ENCODE measurements at regions not wholly inside any gene's neighbourhood (a gene's known extent, or its start where the extent isn't known, plus 50 kb on each side); places are given as distances from the start of the nearest gene placed in this dataset.

DNA sequence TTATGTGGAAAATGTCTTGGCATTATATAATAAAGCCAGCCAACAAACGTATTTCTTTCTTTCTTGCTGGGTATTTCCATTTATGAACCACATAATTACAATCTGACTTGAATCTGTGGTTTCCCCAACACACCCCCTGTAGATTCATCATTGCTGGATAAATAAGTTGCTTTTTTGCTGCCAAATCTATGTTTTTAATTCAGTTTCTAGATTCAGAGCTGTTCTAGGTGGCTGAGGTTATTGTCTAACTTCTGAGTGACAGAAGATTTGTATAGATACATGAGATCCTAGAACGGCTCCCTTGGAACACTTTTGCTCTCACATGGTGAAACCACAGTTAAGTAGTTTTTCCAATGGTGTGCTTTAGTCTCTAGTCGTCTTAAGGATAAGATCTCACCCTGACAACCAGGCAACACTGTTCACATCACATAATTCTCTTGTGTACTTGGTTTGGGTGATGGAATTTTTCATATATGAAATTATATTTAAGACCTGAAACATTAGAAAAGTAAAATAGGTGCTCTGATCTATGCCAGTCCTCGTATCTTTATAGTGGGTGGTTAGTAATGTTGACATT, 239.1 kb downstream of the KLF12 start:
- DNase-seq (ENCODE audit: low read depth): no peak

DNA sequence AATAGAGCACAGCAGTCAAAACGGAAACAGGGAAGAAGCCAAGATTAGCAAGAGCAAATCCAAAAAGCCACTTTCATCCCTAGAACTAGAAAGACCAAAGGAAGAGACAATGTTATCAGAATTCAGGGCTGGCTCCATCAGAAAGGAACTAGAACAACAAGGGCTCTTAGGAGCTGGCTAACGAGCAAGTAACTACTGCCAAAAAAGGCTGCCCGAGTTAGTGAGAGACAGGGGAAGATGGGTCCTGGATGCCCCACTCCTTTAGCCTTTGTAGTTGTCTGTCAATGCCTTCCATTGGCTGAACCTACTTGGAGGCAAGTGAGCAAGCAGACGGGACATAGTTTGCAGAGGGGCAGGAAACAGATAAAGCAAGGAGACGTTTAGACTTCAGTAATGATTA, 240.4 kb downstream of the KLF12 start:
- no peak for DNase-seq (ENCODE audit: low read depth)

DNA sequence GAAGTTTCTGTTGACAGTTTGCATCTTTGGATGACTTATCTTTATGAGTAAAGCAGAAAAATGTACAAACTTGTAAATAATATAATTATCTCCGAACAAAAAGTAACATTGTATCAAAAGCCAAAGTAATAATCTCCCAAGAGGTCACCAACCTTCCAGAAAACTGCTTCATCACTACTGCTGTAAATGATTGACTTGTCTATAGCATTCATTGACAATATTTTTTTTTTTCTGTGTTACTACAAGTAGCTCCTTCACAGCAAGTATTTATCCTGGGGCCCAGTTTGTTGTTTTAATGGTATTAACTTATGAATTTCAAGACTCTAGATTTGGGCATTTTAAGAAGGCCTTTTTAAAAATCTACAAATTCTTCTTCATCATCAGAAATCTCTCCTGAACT, 242.4 kb downstream of the KLF12 start:
- DNase-seq (ENCODE audit: low read depth): no peak

DNA sequence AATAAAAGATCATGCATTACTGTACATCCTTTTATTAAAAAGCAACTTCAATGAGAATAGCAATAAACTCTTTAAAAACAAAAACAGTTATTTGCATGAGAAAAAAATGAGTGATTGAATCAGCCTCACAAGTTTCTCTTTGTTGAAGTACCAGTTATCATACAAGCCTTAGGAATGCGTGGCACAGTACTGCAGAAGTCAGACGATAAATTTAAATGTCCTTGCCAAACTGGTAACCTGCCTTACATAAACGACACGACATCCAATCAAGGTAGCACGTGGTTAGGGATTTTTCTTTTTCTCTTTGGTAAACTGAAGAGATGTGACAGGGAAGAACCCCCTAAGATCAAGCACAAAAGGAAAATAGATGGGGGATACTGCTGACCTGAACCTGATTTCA, 251.0 kb downstream of the KLF12 start:
- no peak for DNase-seq (ENCODE audit: low read depth)

DNA sequence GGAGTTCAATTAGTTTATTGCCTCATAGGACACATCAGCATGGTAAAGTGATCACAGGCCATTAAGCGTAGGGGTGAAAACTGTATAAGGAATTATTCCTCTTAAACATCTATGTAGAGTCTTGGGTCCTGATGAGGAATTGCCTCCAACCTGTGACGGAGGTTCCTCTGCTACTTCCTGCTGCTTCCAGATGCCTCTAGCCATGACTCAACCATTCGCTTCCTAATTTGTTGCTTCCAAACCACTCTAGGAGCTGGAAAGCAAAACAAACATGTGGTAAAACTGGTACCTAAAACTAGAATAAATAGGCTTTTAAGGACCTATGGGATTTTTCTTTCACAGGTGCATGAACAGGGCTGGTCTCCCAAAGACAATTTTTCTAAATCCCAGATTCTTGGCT, 253.8 kb downstream of the KLF12 start:
- DNase-seq (ENCODE audit: low read depth): no peak

DNA sequence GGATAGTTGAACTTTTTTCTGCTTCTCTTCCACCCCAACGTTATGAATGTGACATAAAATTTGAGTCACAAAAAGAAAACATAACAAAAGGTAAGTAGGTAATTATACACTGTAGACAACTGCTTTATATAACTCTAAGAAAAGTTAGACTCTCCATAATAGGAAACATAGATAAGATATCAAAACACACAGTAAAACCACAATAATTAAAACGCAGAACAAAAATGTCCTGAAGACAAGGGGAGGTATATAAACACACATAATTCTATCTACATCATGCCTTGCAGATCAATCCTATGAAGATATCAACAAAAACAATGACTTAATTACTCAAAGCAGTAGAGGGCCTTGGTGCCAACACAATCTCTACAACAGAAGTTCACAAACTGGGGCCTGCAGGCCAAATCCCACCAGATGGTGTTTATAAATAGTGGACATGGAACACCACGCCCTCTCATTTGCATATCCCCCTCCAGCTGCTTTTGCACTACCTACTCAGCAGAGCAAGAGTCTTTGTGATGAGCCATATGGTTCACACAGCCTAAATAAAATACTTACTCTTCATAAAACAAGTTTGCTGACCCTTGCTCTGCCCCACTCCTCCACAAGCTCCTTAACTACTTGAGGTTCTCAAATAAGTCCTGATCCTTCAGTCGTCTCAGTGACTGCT, 254.7 kb downstream of the KLF12 start:
- DNase-seq (ENCODE audit: low read depth): no peak

DNA sequence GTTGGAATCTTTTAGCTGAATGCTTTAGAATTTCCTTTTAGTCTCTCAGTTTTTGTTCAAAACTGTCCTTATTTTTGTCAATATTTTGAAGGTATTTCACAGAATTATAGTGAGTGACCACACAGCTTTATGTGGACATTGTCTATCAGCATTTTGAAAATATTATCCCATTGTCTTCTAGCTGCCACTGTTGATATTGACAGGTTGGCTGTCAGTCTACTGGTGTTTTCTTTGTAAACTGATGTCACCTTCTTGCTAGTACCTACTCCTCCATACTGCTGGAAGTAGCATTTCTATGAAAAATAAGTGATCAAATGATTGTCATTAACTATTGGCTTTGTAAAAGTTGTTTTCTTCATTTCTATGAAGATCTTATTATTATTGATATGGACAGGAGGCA, 256.8 kb downstream of the KLF12 start:
- DNase-seq (ENCODE audit: low read depth): no peak

DNA sequence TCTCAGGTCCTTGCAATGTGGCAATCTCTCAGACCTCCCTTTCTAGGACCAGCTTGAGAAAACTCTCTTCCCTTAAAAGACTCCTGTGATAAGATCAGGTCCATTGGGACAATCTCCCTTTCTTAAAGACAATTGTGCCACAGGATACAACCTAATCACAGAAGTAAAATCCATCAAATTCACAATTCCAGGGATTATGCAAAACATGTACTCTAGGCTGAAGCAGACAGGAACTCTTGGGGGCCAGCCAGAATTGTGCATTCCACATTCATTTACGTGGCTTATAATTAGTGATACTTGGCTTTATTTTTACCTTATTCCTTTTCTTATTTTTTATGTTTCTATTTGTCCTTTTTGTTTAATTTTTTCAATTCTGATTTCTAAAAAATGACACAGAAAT, 257.9 kb downstream of the KLF12 start:
- no peak for DNase-seq (ENCODE audit: low read depth)

DNA sequence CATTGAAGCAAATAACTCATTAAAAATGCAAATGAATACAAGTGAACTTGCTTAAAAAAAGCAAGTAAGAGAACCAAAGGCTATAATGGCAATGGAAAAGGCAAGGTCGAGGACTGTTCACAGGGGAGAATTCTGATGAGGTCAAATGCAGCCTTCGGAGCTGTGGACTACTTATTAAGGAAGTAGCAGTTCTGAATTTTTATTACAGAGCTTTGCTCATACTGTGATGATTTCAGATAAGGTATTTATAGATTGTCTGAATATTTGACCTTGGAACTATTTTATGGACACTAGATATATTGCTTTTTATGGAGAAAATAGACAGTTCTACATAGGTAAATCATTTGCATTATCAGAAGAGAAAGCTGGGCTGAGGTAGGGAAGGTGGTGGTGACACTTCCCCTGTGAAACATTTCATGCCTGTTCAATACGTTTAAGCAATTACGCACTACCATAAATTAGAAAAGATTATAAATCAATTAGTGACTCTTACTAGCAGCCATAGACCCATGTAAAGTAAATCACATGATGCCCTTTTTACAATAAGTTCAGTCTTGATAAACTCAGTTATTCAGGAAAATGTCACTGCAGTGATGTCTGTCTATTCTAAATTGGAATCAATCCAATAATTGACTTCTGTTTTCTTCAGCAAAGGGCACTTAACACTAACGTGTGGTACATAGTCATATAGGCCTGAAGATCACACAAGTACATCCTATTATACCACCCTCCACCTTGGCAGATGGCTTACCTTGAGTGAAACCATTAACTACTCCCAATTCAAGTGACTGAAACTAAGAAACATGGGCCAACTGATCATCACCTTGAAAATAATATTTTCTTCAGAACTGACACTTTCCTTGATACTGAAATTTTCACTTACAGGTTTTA, 260.0 kb downstream of the KLF12 start:
- no peak for DNase-seq (ENCODE audit: low read depth)

DNA sequence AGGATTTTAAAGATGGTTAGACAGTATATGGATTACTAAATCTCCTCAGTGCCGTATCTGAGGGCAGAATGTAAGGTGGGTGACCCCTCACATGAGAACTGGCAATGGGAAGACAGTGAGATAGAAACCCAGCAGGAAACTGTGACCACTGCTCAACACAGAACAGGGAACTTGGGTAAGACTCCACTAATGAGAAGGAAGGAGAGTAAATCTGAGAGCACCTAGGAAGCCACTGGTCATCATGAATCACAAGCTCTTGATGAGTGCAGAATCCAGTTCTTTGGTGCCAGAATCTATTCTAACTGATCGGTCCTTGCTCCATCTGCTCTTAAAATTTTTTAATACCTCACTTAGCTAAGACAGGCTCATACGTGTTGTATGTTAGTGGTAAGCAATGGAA, 261.8 kb downstream of the KLF12 start:
- DNase-seq (ENCODE audit: low read depth): no peak

DNA sequence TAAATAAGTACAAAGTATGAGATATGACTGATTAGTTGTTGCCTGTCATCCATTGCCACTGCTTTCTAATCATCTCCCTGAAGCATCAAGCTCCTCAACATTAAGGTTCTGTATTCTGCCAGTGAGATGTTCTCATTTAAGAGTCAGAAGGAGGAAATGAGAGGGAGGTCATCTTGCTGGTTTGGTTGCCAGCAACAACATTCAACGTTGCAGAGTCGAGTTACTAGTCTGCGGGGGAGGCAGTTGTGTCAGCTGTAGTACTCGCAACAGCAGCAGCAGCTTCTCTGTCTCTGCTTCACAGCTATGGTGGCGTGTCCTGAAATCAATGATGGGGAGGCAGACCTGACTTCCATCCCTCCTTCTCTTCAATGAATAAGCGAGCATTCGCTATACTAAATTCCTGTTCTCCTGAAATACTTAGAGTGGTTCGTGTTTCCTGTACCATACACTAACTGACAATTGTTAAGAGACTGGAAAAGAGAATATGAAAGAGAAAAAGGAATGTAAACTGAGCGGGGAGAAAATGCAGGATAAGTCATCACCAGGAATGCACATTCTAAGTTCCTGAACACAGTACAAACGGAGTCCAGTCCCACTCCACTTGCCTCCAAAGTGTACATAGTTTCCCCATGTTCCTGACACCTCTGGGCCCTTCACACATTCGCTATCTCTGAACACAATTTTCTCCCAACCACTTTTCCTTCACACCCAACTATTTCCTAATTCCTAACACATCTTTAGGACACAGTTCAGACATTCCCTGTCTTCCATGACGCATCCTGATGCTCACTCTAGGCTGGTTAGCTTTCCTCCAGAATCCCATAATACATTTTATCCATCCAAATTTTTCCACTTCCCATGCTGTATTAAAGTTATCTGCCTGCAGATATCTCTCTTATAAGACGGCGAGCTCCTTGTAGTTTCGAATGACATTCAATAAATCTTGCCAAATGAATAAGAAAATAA, 263.0 kb downstream of the KLF12 start:
- DNase-seq (ENCODE audit: low read depth): peak; percentile 93

DNA sequence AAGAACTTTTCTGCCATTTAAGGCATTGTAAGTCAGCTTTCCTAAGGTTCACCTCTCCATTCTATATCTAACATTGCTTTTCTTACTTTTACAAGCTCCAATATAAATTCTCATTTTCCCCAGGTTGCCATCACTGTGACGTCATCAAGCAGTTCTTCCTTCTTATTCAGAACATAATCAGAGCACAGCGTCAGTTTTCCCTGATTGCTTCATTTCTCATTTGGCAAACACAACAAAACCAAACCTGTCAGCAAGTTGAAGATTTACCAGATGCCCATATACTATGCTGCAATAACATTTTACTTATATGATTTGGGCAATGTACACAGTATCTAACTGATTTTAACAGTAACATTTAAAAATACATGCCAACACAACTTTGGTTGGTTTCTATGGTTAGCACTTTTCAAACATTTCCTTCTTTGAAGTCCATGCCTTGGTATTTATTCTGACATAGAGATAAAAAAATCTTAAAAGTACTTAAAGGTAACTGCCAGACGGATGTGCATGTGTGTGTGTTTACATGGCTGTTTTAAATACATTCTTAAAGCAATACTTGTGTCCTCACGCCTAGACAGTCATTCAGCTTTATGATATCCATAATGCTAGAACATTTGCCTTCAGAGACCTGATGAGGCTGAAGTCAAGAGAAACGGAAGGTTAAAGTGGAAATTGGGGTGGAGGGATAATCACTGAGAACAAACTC, 264.0 kb downstream of the KLF12 start:
- no peak for DNase-seq (ENCODE audit: low read depth)

DNA sequence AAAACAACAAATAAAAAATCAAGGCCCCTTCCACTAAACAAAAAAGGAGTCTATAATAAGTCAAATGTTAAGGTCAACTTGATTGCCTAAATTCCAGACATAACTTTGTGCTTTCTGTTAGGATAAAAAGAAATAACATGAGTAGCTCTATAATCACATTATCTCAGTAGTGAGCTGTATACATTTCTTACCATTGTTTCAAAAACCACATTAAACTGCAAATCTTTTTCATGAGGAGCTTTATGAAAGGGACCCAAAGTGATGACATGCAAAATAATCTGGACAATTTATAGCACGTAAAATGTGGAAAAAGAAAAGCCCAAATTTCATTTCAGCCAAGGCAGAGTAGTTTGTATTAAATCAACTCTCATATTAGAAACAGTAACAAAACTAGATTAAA, 269.2 kb downstream of the KLF12 start:
- DNase-seq (ENCODE audit: low read depth): no peak

DNA sequence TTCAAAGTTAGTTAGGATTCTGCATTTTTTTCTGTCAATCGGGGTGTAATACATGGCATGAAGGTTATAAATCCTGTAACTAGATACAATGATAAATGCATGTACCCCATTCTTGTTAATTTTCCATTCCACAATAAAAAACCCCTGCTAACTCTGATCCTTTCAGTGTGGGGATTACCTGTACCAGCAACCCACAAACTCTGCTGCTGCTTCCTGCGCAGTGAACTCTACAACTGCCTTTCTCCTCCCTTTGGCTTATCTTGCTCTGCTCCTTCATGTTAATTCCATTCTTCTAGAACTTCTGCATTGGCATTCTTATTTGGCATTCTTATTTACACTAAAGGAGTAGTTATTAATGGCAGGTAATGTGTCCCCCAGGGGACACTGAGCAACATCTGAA, 273.1 kb downstream of the KLF12 start:
- DNase-seq (ENCODE audit: low read depth): no peak

DNA sequence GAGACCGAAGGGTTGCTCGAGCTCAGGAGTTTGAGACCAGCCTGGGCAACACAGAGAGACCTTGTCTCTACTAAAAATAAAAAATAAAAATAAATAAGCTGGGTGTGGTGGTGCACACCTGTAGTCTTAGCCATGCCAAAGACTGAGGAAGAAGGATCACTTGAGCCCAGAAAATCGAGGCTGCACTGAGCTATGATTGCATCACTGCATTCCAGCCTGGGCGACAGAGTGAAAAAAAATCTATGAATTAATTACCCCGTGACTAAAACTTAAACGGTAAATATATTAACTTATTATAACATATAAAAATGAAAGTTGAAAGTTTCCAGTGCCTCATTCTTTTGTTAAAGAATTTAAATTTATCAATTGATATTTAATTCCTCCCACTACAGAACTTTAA, 273.7 kb downstream of the KLF12 start:
- DNase-seq (ENCODE audit: low read depth): no peak

DNA sequence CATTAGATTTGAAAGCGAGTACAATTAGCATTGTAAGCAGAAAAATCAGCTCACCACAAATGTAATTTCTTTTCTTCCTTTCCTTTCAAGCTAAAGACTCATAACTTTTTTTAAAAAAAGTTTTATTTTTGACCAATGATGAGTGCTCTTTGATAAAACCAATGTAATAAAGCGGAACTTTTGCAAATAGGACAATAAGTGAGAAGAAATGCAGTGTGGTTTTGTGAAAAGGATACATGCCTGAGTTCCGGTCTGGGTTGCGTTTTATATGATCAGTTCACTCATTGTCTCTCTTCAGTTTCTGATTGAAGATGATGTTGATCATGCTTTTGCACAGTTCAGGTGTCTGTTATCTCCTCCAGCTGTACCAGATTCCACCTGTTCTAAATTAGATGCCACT, 274.4 kb downstream of the KLF12 start:
- no peak for DNase-seq (ENCODE audit: low read depth)

DNA sequence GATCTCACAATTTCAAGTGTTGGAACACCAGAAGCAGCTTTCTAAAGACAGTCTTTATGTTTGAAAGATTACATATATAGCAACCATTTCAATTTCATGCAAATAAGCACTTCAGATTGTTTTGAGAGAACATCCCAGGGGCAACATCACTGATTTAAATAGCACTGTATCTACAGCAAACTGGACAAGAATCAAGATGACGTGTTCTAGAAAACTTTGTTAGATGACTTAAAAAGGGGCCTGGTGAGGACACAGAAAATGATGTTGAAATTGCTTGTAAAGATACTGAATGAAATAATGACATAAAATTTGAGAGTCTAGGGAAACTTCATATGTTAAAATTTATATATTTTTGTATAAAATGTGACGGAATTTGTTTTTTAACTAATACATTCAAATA, 277.1 kb downstream of the KLF12 start:
- no peak for DNase-seq (ENCODE audit: low read depth)

DNA sequence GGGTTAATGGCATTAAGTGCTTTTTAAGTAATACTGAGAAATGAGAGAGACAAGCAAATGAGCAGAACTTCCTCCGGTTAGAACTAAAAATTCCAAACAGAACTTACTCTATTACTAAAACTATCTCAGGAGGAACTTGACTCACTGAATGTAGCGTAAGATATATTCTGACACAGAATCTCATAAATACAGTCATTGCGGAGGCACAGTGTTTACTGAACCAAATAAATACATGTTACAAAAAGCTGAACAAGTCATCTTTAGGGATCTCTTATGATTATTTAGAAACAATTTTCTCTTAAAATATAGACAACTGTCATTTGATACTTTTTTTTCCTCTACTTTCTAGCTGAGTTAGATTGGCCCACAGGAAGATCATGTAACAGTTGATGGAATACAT, 283.1 kb downstream of the KLF12 start:
- no peak for DNase-seq (ENCODE audit: low read depth)

DNA sequence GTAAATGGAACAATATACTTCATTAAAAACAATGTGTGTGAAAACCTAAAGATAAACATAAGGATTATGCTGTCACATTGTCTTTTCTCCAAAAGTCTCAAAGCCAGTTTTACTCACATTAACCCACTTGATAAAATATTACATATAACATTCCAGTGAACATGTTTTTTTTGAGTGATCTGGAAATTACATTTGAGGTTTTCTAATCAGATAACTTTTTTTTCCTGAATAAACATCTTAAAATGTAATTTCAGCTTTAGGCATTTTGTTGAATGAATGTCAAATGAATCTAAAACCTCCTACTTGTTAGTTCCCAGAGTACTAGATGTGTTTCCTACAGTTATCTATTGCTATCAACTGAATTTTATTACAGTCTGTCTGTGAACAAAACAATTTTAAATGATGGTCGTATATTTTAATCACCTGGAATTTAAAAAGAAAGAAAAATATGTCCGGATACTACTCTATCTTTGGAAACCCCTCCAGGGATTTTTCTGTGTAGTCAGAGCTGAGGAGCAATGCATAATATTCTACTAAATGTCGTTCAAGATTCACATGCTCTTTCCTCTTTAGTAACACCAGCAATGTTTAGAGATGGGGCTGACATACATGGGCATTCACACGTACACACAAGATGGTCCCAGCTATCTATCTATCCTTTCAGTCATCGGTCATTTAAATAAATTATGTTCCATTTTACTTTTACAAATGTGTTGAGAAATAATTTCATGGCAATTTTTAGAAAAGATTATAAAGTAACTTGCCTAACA, 283.9 kb downstream of the KLF12 start:
- no peak for DNase-seq (ENCODE audit: low read depth)

DNA sequence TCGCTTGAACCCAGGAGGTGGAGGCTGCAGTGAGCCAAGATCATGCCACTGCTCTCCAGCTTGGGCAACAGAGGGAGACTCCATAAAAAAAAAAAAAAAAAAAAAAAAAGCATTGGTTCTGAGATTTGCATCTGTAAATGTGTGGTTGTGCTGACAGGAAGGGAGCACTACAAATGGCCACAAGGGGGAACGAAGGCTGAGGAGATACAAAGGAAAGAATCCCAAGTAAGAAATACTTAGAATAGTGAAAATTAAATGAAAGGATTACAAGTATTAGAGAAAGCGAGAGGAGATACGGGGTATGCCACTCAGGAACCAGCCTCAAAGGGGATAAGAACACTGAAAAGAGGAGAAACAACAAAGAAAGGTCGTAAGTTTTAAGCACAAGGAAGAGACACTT, 284.9 kb downstream of the KLF12 start:
- no peak for DNase-seq (ENCODE audit: low read depth)

DNA sequence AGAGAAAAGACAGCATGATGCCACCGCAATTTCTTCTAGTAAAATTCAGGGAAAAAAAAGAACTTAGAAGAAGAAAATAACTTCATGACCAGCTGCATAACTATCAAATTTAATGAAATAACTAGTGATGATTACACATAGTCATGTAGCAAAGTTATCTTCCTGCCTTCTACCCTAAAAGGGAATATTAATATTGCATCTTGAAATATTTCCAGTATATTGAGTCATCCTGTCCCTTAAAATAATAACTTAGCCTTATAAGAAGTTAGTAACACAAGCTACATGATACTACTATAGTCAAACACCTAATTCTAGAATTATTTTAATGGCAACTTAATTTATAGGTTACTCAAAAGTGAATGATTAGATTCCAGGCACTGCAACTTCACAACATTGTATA, 289.2 kb downstream of the KLF12 start:
- peak; percentile 39 for DNase-seq (ENCODE audit: low read depth)

All from stromal cell of bone marrow (primary cell).